OCI-LY3 (cell line): ENCODE measurements at regions not wholly inside any gene's neighbourhood (a gene's known extent, or its start where the extent isn't known, plus 50 kb on each side); places are given as distances from the start of the nearest gene placed in this dataset.

Experiments used
- CTCF ChIP-seq: fragments of 200-600, 300-600 bp; sonication (generic); IDR thresholded peaks from 2 replicates; pipeline ENCODE4 v1.5.1; 2014; ENCODE audit warnings: antibody characterized with exemption, low read length, low read depth
- EZH2phosphoT487 ChIP-seq: fragments of 200-600 bp; shearing (Covaris generic); IDR thresholded peaks from 2 replicates; pipeline ENCODE4 v1.6.1; 2018; ENCODE audit warnings: antibody characterized with exemption, mixed run types, low read depth

DNA sequence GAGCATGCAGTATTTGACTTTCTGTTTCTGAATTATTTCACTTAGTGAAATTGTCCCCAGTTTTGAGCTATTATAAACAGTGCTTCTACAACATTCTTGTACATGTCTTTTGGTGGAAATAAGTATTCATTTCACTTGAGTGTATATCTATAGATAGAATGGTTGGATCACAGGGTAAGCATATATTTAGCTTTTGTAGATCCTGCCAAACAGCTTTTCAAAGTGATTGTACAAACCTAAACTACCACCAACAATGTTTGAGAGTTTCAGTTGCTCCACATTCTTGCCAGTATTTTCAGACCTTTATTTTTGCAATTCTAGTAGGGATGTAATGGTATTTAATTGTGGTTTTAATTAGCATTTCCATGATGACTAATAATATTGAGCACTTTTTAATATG lies 91.6 kb downstream of the CCT6B start:
- no peak for TF ChIP-seq EZH2phosphoT487
- no peak for TF ChIP-seq CTCF
